Activated CD8-positive, alpha-beta memory T cell treated with anti-CD3 and anti-CD28 coated beads for 36 hours (primary cell): ENCODE measurements at regions not wholly inside any gene's neighbourhood (a gene's known extent, or its start where the extent isn't known, plus 50 kb on each side); places are given as distances from the start of the nearest gene placed in this dataset.

Experiments used
- CTCF ChIA-PET: fragments of 350-600 bp; sonication (Branson Sonifier 250); formaldehyde crosslinking; loops from one replicate; lab custom pipeline; 2021; ENCODE audit warnings: antibody characterized with exemption; lab: Charles Lee
- POLR2A ChIA-PET: fragments of 350-600 bp; sonication (Branson Sonifier 250); formaldehyde crosslinking; loops from one replicate; lab custom pipeline; 2021; ENCODE audit warnings: antibody characterized with exemption; lab: Charles Lee

DNA sequence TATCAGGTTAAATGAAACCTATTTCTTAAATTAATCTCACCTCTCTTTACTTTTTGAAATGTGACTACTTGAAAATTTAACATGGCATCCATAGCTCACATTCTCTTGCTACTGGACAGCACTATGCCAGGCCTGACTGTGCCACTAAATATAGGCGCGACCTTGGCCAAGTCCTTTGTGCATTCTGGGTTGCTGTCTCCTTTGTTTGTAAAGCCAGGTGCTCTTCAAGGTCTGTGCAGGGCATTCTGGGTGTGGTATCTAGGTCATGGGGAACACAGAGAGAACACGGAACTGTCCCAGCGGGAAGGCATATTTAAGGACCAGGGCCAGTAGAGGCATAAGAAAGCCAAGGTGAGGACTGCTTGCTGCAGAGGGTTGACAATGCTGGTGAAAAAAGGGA lies 121.2 kb downstream of the ZNF664 start:
- ChIA-PET POLR2A (no interaction called here), CTCF (no interaction called here)

DNA sequence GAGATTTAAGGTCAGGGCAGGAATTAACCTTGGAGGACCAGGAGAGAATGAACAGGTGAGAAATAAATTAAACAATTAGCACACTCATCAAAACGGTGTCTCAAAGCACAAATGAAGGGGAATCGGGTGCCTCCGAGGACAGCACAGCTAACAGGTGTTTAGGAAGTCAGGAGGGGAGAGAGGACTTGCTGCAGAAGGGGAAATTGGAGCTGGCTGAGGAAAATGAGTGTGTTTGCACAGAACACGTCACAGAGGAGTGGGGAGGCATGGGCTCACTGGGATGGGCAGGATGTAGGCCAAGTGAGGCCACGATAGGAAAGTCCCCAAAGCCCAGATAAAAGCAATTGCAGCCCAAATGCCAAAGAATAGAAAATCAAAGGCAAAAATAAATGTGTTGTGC lies 121.7 kb downstream of the ZNF664 start:
- ChIA-PET CTCF (no interaction called here), POLR2A (no interaction called here)

DNA sequence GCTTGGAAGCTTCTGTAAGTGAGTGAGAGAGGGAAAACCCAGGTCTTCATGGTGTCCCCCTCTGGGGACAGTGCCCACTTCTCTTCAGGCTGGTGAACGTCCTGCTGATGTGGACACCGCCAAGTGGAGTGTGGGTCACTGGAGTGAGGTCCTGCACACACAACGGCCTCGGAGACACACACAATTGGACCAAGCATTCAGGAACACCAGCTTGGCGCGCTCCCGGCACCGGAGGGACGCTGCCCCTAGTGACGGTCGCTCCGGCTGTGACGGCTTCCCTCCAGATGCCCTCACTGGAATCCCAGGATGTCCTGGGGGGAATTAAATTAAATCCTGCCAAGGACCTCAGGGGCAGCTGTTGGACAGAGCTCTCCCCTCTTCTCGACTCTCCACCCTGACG lies 123.1 kb downstream of the ZNF664 start:
- POLR2A ChIA-PET: no interaction called here
- CTCF ChIA-PET: interaction anchor here (0.6 kb wide), 1 partner anchor 139 kb away, joined by 3 read pairs; no protein-coding TSS in a partner anchor

DNA sequence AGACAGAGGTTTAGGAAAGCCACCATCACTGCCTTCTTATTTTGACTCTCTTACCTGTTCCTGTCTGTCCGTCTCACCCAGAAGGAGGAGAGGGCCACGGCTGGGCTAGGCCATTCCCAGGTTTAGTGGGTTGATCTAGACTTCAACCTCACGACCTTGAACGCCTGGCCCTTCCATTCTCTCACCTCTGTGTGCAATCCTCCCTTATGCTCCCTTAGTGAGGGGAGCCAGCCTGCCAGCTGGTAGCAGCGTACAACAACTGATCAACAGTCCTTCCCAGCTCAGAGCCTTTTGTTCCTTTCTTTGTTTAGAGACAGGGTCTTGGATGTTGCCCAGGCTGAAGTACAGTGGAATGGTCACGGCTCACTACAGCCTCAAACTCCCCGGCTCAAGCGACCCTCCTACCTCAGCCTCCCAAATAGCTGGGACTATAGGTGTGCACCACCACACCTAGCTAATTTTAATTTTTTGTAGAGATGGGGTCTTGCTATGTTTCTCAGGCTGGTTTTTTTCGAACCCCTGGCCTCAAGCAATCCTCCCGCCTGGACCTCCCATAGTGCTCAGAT lies 123.9 kb downstream of the ZNF664 start:
- CTCF ChIA-PET: no interaction called here
- POLR2A ChIA-PET: no interaction called here

DNA sequence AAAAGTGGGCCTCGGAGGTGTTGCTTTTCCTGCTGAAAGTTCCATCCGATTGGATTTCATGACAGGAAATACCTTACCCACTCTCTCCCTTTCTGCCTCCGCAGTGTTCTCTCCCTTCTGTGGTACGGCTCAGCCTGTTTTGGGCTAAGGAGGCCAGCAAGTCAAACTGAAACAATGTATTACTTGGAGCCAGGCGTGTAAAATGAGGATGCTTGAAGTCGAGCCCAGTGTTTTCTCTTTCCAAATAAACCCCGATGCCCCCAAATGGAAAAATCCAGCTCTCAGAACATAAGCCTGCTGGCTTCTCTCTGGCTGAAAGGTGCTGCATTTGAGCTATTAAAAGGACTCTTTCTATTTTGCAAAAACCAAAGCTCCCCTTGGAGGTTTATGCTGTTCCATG lies 124.7 kb downstream of the ZNF664 start:
- ChIA-PET CTCF (no interaction called here), POLR2A (no interaction called here)

DNA sequence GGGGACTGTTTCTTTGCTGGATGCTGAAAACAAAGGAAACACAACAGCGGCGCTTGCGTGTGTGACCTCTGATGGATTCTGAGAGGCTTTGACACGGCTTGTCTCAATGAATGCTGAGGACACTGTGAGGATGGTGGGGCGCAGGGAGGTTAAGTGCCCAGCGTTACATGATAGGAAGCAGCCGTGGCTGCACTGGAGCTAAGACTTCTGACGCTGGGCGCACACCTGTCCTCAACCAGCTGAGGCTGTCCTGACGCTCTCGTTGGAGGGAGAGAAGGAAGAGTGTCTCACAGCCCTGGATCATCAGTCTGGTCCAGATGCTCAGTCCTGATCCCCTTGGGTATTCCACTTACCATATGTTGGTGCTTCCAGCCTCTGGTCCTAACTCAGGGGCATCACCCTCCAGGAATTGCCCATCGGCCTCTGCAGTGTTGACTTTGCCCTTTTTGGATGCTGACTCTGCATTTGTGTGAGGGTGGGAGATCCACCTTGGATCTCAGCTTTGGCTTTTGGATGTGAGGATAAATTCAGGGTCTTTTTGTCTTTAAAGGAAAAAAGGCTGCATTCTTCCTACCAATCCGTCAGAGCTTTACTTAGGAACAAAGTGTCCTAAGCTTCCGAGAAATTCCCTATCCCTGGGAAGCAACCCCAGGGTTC lies 125.2 kb downstream of the ZNF664 start:
- CTCF ChIA-PET: no interaction called here
- POLR2A ChIA-PET: no interaction called here

DNA sequence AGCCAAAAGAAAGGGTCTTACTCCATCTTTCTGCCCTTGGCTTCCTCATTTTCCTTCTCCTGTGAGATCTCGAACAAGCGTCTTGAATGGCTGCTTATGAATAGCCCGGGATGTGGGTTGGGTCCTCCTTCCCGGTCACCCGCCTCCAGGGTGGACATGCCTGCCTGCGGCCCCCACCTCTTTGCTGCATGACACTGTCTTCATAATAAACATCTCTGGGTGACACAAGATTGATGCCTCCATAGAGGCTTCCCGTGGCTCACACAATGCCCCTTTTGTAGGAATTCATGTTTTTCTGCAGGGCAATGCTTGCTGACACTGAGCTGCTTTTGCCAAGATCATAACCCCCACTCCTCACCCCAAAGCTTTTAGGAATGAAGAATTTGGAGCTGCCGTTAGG lies 125.9 kb downstream of the ZNF664 start:
- ChIA-PET POLR2A (no interaction called here), CTCF (no interaction called here)

DNA sequence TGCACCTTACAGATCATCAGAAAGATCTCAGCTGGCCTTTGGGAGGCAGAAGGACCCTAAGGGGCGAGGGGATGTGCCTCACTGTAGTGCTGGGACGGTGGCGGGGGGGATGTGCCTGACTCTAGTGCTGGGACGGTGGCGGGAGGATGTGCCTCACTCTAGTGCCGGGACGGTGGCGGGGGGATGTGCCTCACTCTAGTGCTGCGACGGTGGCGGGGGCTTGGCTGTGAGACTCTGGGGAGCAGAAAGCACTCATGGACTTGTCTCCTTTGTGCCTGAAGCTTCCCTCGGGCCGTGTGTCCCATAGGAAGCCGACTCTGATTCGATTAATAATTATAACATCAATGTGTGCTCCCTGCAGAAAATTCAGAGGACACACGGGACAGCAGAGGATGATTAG lies 126.6 kb downstream of the ZNF664 start:
- ChIA-PET POLR2A (no interaction called here), CTCF (no interaction called here)

DNA sequence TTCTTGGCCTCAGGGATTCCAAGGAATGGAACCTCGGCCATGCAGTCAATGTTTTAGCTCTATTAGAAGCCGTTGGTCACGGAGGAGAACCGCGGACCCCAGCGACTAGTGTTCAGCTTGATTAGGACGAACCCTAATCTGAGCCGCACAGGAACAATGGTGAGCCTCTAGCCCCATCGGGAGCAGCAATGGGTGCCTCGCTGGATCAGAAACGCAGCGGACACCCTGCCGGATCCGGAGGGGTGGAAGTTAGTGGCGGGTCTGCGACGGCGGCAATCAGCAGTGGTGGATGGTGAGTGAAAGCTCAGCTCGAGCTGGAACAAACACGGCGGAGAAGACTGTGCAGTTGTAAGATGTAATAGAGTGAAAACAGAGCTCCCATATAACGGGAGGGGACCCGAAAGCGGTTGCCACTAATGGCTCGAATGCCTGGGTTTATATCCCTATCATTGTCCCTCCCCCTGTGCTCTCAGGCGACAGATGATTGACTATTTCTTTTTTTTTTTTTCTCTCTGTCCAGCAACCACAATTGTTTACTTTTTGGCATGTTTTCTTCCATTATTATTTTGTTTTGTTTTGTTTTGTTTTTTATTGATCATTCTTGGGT lies 127.7 kb downstream of the ZNF664 start:
- ChIA-PET POLR2A (no interaction called here), CTCF (no interaction called here)

DNA sequence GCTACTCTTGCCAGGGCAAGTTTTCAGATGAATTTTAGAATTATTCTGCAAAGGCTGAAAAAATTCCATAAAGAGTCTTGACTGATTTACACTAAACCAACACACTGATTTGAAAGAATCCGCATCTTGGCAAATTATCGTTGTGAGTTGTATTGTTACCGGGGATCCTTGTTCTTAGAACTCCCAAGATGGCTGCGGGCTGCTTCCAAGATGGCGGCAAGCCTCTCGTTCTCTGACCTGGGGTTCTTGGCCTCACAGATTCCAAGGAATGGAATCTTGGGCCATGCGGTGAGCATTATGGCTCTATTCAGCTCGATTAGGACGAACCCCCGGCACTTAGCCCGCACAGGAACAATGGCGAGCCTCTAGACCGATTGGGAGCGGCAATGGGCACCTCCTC lies 132.5 kb downstream of the ZNF664 start:
- POLR2A ChIA-PET: no interaction called here
- CTCF ChIA-PET: interaction anchor here (0.8 kb wide), 1 partner anchor 61 kb away, joined by 3 read pairs; no protein-coding TSS in a partner anchor

DNA sequence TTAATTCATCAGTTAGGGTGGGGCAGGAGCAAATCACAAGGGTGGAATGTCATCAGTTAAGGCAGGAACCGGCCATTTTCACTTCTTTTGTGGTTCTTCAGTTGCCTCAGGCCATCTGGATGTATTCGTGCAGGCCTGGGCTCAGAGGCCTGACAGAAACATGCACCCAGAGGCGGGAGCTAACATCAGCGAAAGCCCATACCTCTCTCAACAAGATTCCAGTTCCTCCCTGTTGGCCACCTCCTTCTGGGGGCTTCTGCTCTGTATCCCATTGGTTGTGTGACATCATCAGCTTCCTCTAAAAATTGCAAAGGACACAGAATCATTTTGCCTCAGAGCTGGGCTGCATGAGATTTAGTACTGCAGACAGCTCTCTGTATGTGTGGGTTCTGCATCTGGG lies 134.3 kb downstream of the ZNF664 start:
- CTCF ChIA-PET: no interaction called here
- POLR2A ChIA-PET: no interaction called here

DNA sequence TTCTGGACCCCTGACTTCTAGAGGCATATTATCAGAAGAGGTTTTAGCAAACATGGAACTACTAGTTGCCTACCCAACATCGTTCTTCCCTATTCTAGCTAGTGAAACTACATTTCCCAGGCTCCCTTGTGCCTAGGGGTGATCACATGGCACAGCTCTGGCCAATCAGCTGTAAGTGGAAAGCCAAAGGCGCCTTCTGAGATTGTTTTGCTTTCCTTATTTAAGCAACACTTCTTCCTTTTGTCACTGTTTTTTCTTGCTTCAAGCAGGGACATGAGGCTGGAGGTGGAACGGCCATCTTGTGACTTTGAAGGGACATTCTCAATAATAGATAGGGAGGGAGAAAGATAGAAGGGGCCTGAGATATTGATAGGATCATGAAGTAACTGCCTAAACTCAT lies 136.7 kb downstream of the ZNF664 start:
- POLR2A ChIA-PET: no interaction called here
- CTCF ChIA-PET: no interaction called here

DNA sequence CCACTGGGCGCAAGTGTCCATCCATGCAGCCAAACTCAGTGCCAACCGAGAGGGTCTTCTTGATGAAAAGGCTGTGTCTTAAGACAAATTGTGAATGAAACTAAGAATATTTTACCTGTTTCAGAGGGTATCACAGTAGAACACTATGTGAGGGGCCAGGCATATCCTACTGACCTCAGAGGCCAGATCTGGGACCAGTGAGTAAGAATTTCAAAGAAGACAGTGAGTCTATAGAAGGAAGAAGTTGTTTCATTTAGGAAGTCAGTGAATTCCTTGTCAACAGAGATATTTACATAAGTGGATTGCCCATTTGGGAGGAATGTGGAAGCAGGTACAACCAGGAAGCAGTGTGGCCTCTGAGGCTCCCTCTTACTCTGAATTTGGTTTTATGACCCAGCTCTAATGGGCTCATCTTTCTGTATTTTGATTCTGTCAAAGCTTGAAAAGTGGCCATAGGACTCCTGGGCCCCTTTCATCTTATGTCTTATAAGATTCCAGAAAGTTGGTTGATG lies 137.4 kb downstream of the ZNF664 start:
- ChIA-PET CTCF (no interaction called here), POLR2A (no interaction called here)

DNA sequence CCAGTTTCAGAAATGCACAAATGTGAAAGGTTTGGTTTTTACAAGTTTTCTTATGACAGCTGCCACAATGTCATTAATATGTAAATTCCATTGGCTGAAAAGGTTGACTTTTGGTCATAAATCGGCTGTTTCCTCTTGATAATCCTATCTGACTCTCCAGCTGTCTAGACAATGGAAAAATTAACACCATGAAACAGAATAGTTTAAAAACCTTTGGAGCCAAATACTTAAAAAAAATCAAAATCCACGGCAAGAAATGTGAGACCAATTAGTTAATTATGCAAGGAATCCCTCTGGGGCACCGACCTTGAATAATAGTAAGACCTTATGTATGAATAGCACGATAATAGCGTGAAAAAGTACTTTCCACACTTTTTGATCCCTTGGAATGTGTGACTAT lies 138.0 kb downstream of the ZNF664 start:
- ChIA-PET CTCF (no interaction called here), POLR2A (no interaction called here)

DNA sequence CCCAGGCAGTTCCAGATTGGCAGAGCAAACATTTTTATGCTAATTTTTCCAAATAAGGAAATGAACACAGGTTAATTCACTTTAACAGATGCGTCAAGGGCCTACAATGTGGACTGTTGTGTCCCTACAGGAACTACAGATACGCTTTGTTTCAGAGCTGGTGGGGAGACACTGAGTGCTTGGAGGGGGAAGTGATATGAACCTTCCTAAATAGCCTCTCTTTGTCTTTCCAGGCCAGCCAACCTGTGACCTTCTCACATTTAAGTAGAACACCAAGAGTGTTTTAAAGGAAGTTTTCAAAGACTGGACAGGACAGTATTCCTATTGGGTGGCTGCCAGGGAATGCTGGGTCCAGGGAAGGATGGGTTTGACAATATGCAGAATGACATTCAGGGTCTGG lies 141.3 kb downstream of the ZNF664 start:
- POLR2A ChIA-PET: no interaction called here

DNA sequence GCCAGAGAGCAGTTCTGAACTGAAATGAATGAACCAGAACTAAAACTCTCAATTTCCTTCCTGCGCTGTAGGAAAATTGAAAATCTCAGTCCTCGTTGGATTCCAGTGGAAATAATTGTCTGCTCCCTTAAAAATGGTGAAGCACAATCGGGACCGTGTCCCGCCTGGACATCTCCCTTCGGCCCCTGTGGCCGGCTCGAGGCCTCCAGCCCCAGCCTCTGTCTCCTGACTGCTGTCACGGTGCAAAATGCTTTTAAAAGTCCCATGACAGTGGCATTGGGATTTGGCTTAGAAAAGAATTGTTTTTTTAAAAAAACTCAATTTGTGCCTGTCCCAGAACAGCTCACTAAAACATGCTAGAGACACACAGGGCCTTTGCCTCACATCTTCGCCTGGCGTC lies 142.5 kb downstream of the ZNF664 start:
- ChIA-PET POLR2A (no interaction called here), CTCF (no interaction called here)

More for the DNA sequence above, 141.3 kb downstream of the ZNF664 start:
- CTCF ChIA-PET: no interaction called here

DNA sequence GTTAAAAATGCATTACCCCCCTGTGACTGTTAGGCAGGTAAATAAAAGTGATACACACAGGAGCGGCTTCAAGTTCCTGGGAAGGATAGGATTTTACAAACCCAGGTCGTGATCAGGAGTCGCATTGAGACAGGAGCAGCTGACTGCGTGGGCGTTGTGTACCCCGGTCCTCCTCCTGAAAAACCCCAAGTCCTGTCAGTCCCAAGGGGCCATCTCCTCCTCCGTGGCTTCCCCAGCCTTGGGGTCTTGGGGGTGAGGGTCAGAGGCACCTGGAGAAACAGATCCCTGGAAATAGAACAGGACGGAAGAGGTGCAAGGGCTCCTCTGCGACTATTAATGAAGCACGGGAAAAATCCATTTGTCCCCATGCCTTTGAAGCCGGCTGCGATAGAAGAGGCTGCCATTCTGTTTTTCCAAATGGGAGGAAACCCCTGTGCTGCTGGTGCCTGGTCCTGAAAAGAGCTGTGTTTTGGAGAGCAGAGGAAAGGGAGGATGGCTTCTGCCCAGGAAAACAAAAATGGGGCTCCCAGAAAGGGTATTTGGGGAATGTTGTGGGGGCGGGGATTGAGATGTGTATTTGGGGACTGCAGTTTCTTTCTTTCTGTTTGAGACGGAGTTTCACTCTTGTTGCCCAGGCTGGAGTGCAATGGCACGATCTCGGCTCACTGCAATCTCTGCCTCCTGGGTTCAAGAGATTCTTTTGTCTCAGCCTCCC lies 143.1 kb downstream of the ZNF664 start:
- ChIA-PET POLR2A (no interaction called here), CTCF (no interaction called here)

DNA sequence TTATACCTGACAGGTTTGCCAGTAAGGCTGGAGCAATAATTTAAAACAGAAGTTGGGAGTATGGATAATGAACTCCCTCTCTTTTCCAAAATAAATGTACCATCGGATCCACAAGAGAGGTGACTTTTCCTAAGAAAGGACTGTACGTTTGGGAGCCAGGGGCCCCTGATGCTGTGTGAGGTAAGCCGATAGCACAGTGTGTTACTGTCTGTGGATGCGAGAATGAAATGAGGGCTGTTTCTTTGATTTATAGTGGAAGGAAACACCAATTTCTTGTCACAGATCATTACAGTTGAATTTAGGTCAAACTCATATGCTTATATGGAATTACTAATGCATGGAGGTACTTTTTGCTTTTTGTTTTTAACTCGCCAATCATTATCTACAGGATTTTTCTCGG lies 147.7 kb downstream of the ZNF664 start:
- ChIA-PET CTCF (no interaction called here), POLR2A (no interaction called here)

DNA sequence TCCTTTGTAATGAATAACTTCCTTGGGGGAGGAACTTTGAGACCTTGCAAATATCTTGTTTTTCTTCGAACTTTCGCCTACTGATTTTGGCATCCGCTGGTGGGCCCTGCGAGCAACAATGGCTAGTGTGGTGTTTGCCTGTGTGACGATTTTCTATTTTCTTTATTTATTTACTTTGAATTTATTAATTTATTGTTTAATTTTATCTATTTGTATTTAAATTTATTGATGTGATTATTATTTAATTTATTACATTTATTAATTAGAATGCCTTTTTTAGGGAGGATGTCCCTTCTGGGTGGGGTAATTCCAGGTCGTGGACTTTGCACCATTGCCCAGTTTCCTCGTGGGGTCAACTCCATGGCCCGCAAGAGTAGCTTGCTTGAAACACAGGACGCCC lies 149.7 kb downstream of the ZNF664 start:
- POLR2A ChIA-PET: no interaction called here
- CTCF ChIA-PET: no interaction called here

DNA sequence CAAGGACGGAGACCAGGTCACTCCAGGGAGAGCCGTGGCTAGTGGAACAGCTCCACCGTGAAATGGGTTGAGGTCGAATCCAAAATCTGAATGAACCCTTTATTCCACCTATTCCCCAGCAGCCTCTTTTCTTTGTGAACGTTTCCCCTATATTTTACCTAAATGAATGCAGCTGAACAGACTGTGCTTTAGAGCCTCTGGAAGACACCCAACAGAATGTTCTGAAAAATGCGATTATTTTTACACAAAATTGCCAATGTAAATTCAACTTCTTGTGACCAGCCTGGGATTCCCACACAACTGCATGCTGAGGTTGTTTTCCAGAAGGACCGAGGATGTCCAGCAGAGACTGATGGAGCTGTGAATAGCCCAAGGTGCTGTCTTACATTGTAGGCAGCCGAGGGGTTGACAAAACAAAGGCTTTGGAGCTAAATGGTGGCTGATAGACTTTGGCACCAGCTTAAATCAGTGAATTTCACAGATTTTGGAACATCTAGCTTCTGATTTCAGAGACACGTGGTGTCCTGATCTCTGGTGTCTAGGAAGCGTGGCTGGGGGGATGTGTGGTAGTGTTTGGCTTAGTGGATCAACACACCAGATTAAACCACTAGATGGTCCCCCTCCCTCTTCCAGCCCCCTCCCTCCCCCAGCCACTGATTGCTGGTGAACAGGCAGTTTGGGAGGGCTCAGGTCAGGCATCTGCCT lies 150.4 kb downstream of the ZNF664 start:
- POLR2A ChIA-PET: no interaction called here
- CTCF ChIA-PET: no interaction called here
